ENCODE measurements at regions not wholly inside any gene's neighbourhood (a gene's known extent, or its start where the extent isn't known, plus 50 kb on each side); places are given as distances from the start of the nearest gene placed in this dataset.

GRCh38 chr1:30328401-30329262 lies 394.8 kb downstream of the MATN1 start:
- no peak overlapping the region for H3K4me3 ChIP-seq (ENCODE audit: low read length)
- TF ChIP-seq CTCF (IDR thresholded peaks at IDR 0.05; ENCODE audit: insufficient read depth, low read depth, low read length, missing control alignments) = no peak
- no peak for DNase-seq (ENCODE audit: low read depth)

DNA sequence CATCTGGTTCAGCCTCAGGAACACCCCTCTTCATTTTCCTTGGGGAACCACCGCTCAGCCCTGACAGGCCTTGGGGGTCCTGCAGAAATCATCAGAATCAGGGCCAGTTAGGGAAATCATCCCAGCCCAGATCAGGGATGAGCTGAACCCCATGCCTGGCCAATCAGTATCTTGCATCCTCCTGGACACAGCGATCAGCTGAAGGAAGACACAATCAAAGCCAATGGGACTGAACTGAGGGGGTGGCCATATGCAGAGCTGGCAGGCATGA lies 395.4 kb downstream of the MATN1 start:
- DNase-seq (ENCODE audit: low read depth) = no peak
- no peak for TF ChIP-seq CTCF (IDR thresholded peaks at IDR 0.05; ENCODE audit: insufficient read depth, low read depth, low read length, missing control alignments)
- no peak overlapping the region for H3K4me3 ChIP-seq (ENCODE audit: low read length)

DNA sequence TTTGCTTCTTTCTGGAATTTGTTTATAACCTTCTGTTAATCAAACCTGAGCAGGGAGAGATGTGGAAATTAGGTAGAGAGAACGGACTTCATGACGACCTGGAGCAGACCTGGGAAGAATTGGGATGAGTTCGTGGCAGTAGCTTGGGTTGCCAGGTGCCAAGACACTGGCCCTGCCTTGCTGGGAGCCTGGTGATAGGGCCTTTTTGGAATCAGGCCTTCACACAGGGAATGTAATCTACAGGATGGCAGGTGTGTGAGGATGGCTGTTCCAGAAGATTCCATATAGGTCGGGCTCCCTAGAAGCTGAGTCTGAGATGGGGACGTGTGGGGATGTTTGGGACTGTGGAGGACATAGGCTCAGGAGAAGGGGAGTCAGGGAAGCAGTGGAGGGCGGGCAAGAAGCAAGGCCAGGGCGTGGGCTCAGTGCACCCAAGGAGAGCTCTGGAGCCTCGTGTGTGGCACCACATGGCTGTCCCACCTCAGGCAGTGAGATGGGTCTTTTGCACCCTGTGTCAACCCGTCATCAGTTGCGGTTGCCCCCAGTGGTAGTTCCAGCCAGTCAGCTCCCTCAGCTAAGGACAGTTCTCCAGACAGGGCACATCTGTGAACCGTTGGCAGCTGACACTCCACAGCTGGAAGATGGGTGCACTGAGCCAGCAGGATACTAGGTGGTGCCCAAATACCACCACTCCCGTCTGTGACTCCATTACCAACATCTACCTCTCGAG lies 395.9 kb downstream of the MATN1 start:
- DNase-seq (ENCODE audit: low read depth) = no peak

DNA sequence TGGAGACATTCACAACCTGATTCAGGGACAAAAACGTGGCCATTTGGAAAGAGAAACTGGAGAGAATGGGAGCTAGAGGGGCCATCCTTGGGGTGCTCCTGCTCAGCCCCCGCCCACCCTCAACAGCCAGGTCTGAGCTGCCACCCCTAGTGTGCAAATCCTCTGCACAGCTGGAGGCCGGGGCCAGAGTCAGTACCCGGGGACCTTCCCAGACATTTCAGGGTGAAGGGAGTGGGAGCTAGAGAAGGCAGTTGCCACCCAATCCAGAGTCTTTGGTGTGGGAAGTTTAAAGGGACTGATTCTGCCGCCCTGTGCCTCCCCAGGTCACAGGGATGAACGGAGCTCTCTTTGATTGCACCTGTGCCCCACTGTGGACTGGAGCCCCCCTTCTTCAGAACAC lies 397.4 kb downstream of the MATN1 start:
- no peak overlapping the region for H3K4me3 ChIP-seq (ENCODE audit: low read length)
- DNase-seq (ENCODE audit: low read depth) = no peak
- no peak for TF ChIP-seq CTCF (IDR thresholded peaks at IDR 0.05; ENCODE audit: insufficient read depth, low read depth, low read length, missing control alignments)

More for the DNA sequence above, 395.9 kb downstream of the MATN1 start:
- no peak overlapping the region for H3K4me3 ChIP-seq (ENCODE audit: low read length)
- no peak for TF ChIP-seq CTCF (IDR thresholded peaks at IDR 0.05; ENCODE audit: insufficient read depth, low read depth, low read length, missing control alignments)

DNA sequence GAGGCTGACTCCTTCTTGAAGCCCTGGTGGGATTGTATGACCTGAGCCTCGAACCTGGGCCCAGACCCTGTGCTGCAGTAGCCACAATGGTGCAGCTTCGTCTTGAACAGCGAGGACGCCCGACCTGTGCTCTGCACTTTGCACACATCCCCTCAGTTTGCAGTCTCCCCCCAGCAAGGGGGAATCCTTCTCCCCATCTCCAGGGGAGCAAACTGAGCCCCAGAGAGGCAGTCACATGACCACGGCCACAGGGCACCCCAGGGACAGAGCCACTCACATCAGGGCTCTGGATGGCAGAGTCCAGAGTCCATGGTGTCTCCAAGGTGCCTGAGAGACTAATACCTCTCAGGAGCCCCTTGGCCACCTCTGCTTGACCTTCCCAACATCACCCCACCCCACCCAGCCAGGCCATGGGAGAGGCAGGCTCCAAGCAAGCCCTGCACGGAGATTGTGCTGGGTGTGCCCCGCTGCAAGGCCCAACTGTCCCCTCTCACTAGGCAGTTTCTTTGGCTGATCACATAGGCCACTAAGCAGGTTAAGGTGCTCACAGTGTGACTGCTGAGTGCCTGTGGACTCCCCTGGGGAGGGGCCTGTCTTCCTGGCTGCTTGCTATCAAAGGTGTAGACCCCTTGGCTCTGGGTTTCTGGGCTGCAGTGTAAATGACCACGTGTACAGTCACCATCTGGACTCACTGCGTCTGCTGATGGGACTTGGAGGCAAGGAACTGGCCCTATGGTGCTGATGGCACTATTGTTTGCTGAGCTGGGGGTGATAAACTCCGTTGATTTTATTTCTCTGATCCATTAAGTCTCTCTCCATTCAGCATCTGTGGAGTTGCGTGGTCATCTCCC lies 398.1 kb downstream of the MATN1 start:
- DNase-seq (ENCODE audit: low read depth) = no peak
- no peak overlapping the region for H3K4me3 ChIP-seq (ENCODE audit: low read length)
- TF ChIP-seq CTCF (IDR thresholded peaks at IDR 0.05; ENCODE audit: insufficient read depth, low read depth, low read length, missing control alignments) = no peak

- TF ChIP-seq CTCF (IDR thresholded peaks at IDR 0.05; ENCODE audit: insufficient read depth, low read depth, low read length, missing control alignments) = no peak
- H3K4me3 ChIP-seq (ENCODE audit: low read length) = no peak overlapping the region
- no peak for DNase-seq (ENCODE audit: low read depth)
Measured at GRCh38 chr1:30324251-30325084, 398.9 kb downstream of the MATN1 start.

All from epithelial cell of esophagus (primary cell).